Fibroblast of mammary gland (primary cell): ENCODE measurements at regions not wholly inside any gene's neighbourhood (a gene's known extent, or its start where the extent isn't known, plus 50 kb on each side); places are given as distances from the start of the nearest gene placed in this dataset.

Experiments used
- DNase-seq: peaks from one replicate; pipeline ENCODE4 v3.0.0-alpha.2; 2010; ENCODE audit warnings: low read depth
- H3K4me3 ChIP-seq: 2 replicates; pipeline ENCODE4 v1.5.1; 2011; ENCODE audit warnings: low read depth, mild to moderate bottlenecking, low read length, moderate library complexity; ENCODE audit not compliant: control insufficient read depth
- CTCF ChIP-seq: conservative IDR thresholded peaks from 2 replicates; pipeline ENCODE4 v1.5.1; 2011; ENCODE audit warnings: low read depth, low read length, inconsistent platforms; ENCODE audit not compliant: control insufficient read depth, insufficient read depth

GRCh38 chr12:46884362-46884761, 58.6 kb upstream of the SLC38A4 start:
- TF ChIP-seq CTCF: no peak
- no peak overlapping the region for H3K4me3 ChIP-seq
- DNase-seq: no peak

GRCh38 chr12:46886541-46887041, 60.8 kb upstream of the SLC38A4 start:
- no peak for TF ChIP-seq CTCF
- no peak overlapping the region for H3K4me3 ChIP-seq
- peak; percentile 40 for DNase-seq

- TF ChIP-seq CTCF: no peak
- H3K4me3 ChIP-seq: no peak overlapping the region
- no peak for DNase-seq
These were observed 62.1 kb upstream of the SLC38A4 start for GRCh38 chr12:46887870-46888269.

- H3K4me3 ChIP-seq: no peak overlapping the region
- no peak for DNase-seq
- no peak for TF ChIP-seq CTCF
These were observed 62.8 kb upstream of the SLC38A4 start for GRCh38 chr12:46888568-46888967.

GRCh38 chr12:46891306-46891705, 65.5 kb upstream of the SLC38A4 start:
- TF ChIP-seq CTCF: no peak
- H3K4me3 ChIP-seq: no peak overlapping the region
- DNase-seq: peak; percentile 51

- no peak for TF ChIP-seq CTCF
- no peak overlapping the region for H3K4me3 ChIP-seq
- no peak for DNase-seq
These were observed 66.4 kb upstream of the SLC38A4 start for GRCh38 chr12:46892034-46892705.
